Neural cell (in vitro differentiated cells): ENCODE measurements at regions not wholly inside any gene's neighbourhood (a gene's known extent, or its start where the extent isn't known, plus 50 kb on each side); places are given as distances from the start of the nearest gene placed in this dataset.

Experiments
- H2AFZ ChIP-seq: fragments of 200-600, 300-800 bp; sonication (generic), shearing (Covaris generic); 2 replicates; pipeline ENCODE4 v1.6.0; 2014; ENCODE audit warnings: low read depth, mild to moderate bottlenecking, antibody characterized with exemption, low read length, moderate library complexity
- H3F3A ChIP-seq: fragments of 200-600 bp; shearing (Covaris generic); 2 replicates; pipeline ENCODE4 v1.6.1; 2016; ENCODE audit warnings: mild to moderate bottlenecking, moderate library complexity, mixed read lengths, antibody characterized with exemption, low read length; ENCODE audit not compliant: insufficient read depth, poor library complexity, severe bottlenecking
- H3K27ac ChIP-seq: fragments of 200-600, 300-800 bp; sonication (generic), shearing (Covaris generic); 2 replicates; pipeline ENCODE4 v1.5.1; 2014; ENCODE audit warnings: mild to moderate bottlenecking, low read length, moderate library complexity
- H3K27me3 ChIP-seq: fragments of 300-800, 200-600 bp; sonication (generic), shearing (Covaris generic); 2 replicates; pipeline ENCODE4 v1.6.0; 2014; ENCODE audit warnings: mild to moderate bottlenecking, low read depth, low read length, moderate library complexity; ENCODE audit not compliant: insufficient read depth
- H3K36me3 ChIP-seq: fragments of 300-800, 200-600 bp; sonication (generic), shearing (Covaris generic); 2 replicates; pipeline ENCODE4 v1.5.1; 2014; ENCODE audit warnings: mild to moderate bottlenecking, antibody characterized with exemption, low read length, moderate library complexity; ENCODE audit not compliant: insufficient read depth
- H3K4me2 ChIP-seq: fragments of 300-800, 200-600 bp; sonication (generic), shearing (Covaris generic); 2 replicates; pipeline ENCODE4 v1.6.0; 2014; ENCODE audit warnings: mild to moderate bottlenecking, low read length
- H3K4me3 ChIP-seq: fragments of 300-800, 200-600 bp; sonication (generic), shearing (Covaris generic); 2 replicates; pipeline ENCODE4 v1.5.1; 2014; ENCODE audit warnings: mild to moderate bottlenecking, low read length, moderate library complexity
- H3K79me2 ChIP-seq: fragments of 200-600 bp; shearing (Covaris generic); replicated peaks from 2 replicates; pipeline ENCODE4 v1.6.0; 2014; ENCODE audit warnings: mild to moderate bottlenecking, low read length, moderate library complexity; ENCODE audit not compliant: insufficient read depth
- H3K9ac ChIP-seq: fragments of 300-800, 200-600 bp; sonication (generic), shearing (Covaris generic); 2 replicates; pipeline ENCODE4 v1.6.1; 2016; ENCODE audit warnings: mild to moderate bottlenecking, low read length, mixed read lengths
- H3K9me2 ChIP-seq: fragments of 200-600 bp; shearing (Covaris generic); 2 replicates; pipeline ENCODE4 v1.6.1; 2016; ENCODE audit warnings: mild to moderate bottlenecking, low read length, mixed read lengths; ENCODE audit not compliant: insufficient read depth
- H3K9me3 ChIP-seq: fragments of 200-600, 300-800 bp; sonication (generic), shearing (Covaris generic); 2 replicates; pipeline ENCODE4 v1.6.1; 2016; ENCODE audit warnings: mild to moderate bottlenecking, mixed run types, low read length, moderate library complexity, mixed read lengths
- H4K20me1 ChIP-seq: fragments of 200-600 bp; shearing (Covaris generic); 2 replicates; pipeline ENCODE4 v1.6.1; 2016; ENCODE audit warnings: mild to moderate bottlenecking, mixed run types; ENCODE audit not compliant: insufficient read depth
- CTCF ChIP-seq: fragments of 450-650 bp; IDR thresholded peaks from 2 replicates; pipeline ENCODE4 v1.5.1; 2014; ENCODE audit warnings: antibody characterized with exemption, mild to moderate bottlenecking, moderate library complexity; ENCODE audit not compliant: poor library complexity, severe bottlenecking
- EP300 ChIP-seq: fragments of 450-650 bp; conservative IDR thresholded peaks from 2 replicates; pipeline ENCODE4 v1.6.1; 2014; ENCODE audit warnings: antibody characterized with exemption, mild to moderate bottlenecking, moderate library complexity; ENCODE audit not compliant: poor library complexity, severe bottlenecking
- EZH2 ChIP-seq: fragments of 200-600, 300-800 bp; shearing (Covaris generic), sonication (generic); IDR thresholded peaks from 2 replicates; pipeline ENCODE4 v1.6.1; 2014; ENCODE audit warnings: antibody characterized with exemption, low read length, borderline replicate concordance, mild to moderate bottlenecking; ENCODE audit not compliant: insufficient read depth, poor library complexity, severe bottlenecking
- MXI1 ChIP-seq: fragments of 450-650 bp; conservative IDR thresholded peaks from 2 replicates; pipeline ENCODE4 v1.6.1; 2014; ENCODE audit warnings: antibody characterized with exemption, mild to moderate bottlenecking; ENCODE audit not compliant: poor library complexity, severe bottlenecking
- POLR2AphosphoS5 ChIP-seq: IDR thresholded peaks from 2 replicates; pipeline ENCODE4 v1.6.1; 2012
- RAD21 ChIP-seq: fragments of 450-650 bp; conservative IDR thresholded peaks from 2 replicates; pipeline ENCODE4 v1.6.1; 2014; ENCODE audit warnings: antibody characterized with exemption, mild to moderate bottlenecking, moderate library complexity
- REST ChIP-seq: IDR thresholded peaks from 2 replicates; pipeline ENCODE4 v1.6.1; 2012; ENCODE audit warnings: borderline replicate concordance
- SMC3 ChIP-seq: fragments of 450-650 bp; conservative IDR thresholded peaks from 2 replicates; pipeline ENCODE4 v1.6.1; 2014; ENCODE audit warnings: antibody characterized with exemption, mild to moderate bottlenecking, moderate library complexity; ENCODE audit not compliant: poor library complexity
- TAF1 ChIP-seq: IDR thresholded peaks from 2 replicates; pipeline ENCODE4 v1.6.1; 2012; ENCODE audit warnings: low read depth

GRCh38 chr3:124229836-124230235 lies 237.9 kb upstream of the ROPN1 start (continued):
- no peak for TF ChIP-seq MXI1
- TF ChIP-seq SMC3: no peak

- Histone ChIP-seq H4K20me1 (no peaks in the 10 kb centered on the region), H3K36me3 (no peaks in the 10 kb centered on the region), H3K27ac (no peak overlapping the region), H3K9ac (no peak overlapping the region), H3K79me2 (peaks cover 8% of the 10 kb centered on the region), H3K4me2 (no peak overlapping the region), H3F3A (no peaks in the 10 kb centered on the region), H3K9me3 (no peaks in the 10 kb centered on the region), H3K4me3 (no peak overlapping the region), H2AFZ (no peak overlapping the region), H3K27me3 (no peaks in the 10 kb centered on the region), H3K9me2 (no peaks in the 10 kb centered on the region)
- no peak for TF ChIP-seq REST
- no peak for TF ChIP-seq EZH2
- no peak for TF ChIP-seq SMC3
- no peak for TF ChIP-seq TAF1
- TF ChIP-seq EP300: no peak
- no peak for TF ChIP-seq POLR2AphosphoS5
- no peak for TF ChIP-seq MXI1
- TF ChIP-seq RAD21: no peak
Measured at GRCh38 chr3:124230432-124230831, 238.5 kb upstream of the ROPN1 start.

- H3K9me3 ChIP-seq: no peaks in the 10 kb centered on the region
- H3K27me3 ChIP-seq: no peaks in the 10 kb centered on the region
- H3F3A ChIP-seq: no peaks in the 10 kb centered on the region
- H2AFZ ChIP-seq: no peak overlapping the region
- H3K9ac ChIP-seq: no peak overlapping the region
- H3K27ac ChIP-seq: no peak overlapping the region
- no peak for TF ChIP-seq POLR2AphosphoS5
- TF ChIP-seq EP300: no peak
- TF ChIP-seq REST: no peak
- TF ChIP-seq CTCF: no peak
- no peak for TF ChIP-seq MXI1
- no peak for TF ChIP-seq TAF1
- TF ChIP-seq SMC3: no peak
- TF ChIP-seq EZH2: no peak
- TF ChIP-seq RAD21: no peak
- H4K20me1 ChIP-seq: no peaks in the 10 kb centered on the region
- no peak overlapping the region for H3K4me3 ChIP-seq
- no peaks in the 10 kb centered on the region for H3K36me3 ChIP-seq
- H3K9me2 ChIP-seq: no peaks in the 10 kb centered on the region
- H3K4me2 ChIP-seq: no peak overlapping the region
- H3K79me2 ChIP-seq: peaks cover 5% of the 10 kb centered on the region
Measured at GRCh38 chr3:124230998-124231397, 239.1 kb upstream of the ROPN1 start.
